Muscle of leg (tissue), 3 donors: ENCODE measurements at regions not wholly inside any gene's neighbourhood (a gene's known extent, or its start where the extent isn't known, plus 50 kb on each side); places are given as distances from the start of the nearest gene placed in this dataset.

Source experiments
- DNase-seq: peaks from one replicate; pipeline ENCODE4 v3.0.0; 2013
- H3K27ac ChIP-seq: one replicate; pipeline ENCODE4 v1.5.1; 2013; ENCODE audit warnings: mild to moderate bottlenecking, low read length, control low read depth
- H3K27me3 ChIP-seq: one replicate; pipeline ENCODE4 v1.6.1; 2013; ENCODE audit warnings: low read length; ENCODE audit not compliant: control insufficient read depth, insufficient read depth
- H3K36me3 ChIP-seq: one replicate; pipeline ENCODE4 v1.6.1; 2013; ENCODE audit warnings: low read length; ENCODE audit not compliant: control insufficient read depth, insufficient read depth
- H3K4me1 ChIP-seq: one replicate; pipeline ENCODE4 v1.6.1; 2013; ENCODE audit warnings: low read length; ENCODE audit not compliant: control insufficient read depth, insufficient read depth
- H3K4me3 ChIP-seq: one replicate; pipeline ENCODE4 v1.5.1; 2013; ENCODE audit warnings: low read length, control low read depth
- H3K9me3 ChIP-seq: replicated peaks from 2 replicates; pipeline ENCODE4 v1.6.1; 2013; ENCODE audit warnings: low read depth, low read length; ENCODE audit not compliant: control insufficient read depth
- WGBS: methylation state at CpG from one replicate; pipeline ENCODE4 v1.1.5; 2013; ENCODE audit warnings: missing lambda C conversion rate; ENCODE audit not compliant: insufficient coverage; 5-methylcytosine and 5-hydroxymethylcytosine counted together

- no peak overlapping the region for H3K4me3 ChIP-seq
- no CpG with 5 or more reads among the region's 3 CpGs for WGBS
Observed at GRCh38 chr4:12172198-12172973, 743.7 kb upstream of the HS3ST1 start.

GRCh38 chr4:12170308-12170707 lies 741.6 kb upstream of the HS3ST1 start:
- no peak for DNase-seq
- no peaks in the 10 kb centered on the region for H3K36me3 ChIP-seq
- H3K27me3 ChIP-seq: no peaks in the 10 kb centered on the region
- no peaks in the 10 kb centered on the region for H3K4me1 ChIP-seq
- no peak overlapping the region for H3K4me3 ChIP-seq
- H3K27ac ChIP-seq: no peak overlapping the region
- WGBS: 83% methylated on average over 2 of the region's 4 CpGs
- no peaks in the 10 kb centered on the region for H3K9me3 ChIP-seq

More at GRCh38 chr4:12172198-12172973, 743.7 kb upstream of the HS3ST1 start:
- no peaks in the 10 kb centered on the region for H3K36me3 ChIP-seq
- H3K27ac ChIP-seq: no peak overlapping the region
- DNase-seq: no peak
- no peaks in the 10 kb centered on the region for H3K4me1 ChIP-seq
- H3K27me3 ChIP-seq: no peaks in the 10 kb centered on the region
- no peaks in the 10 kb centered on the region for H3K9me3 ChIP-seq

DNA sequence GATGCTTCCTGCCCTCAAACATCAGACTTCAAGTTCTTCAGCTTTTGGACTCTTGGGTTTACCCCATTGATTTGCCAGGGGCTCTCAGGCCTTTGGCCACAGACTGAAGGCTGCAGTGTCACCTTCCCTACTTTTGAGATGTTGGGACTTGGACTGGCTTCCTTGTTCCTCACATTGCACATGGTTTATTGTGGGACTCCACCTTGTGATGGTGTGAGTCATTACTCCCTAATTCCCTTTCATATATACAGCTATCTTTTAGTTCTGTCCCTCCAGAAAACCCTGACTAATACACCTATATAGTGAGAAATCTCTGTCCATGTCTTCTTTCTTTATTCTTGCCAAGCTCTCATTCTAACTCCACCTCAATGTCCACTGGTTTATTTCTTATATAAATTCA lies 736.9 kb upstream of the HS3ST1 start:
- Histone ChIP-seq H3K9me3 (peaks cover 10% of the 10 kb centered on the region), H3K27ac (no peak overlapping the region), H3K4me3 (no peak overlapping the region), H3K27me3 (no peaks in the 10 kb centered on the region), H3K4me1 (no peaks in the 10 kb centered on the region), H3K36me3 (no peaks in the 10 kb centered on the region)
- DNase-seq: no peak

DNA sequence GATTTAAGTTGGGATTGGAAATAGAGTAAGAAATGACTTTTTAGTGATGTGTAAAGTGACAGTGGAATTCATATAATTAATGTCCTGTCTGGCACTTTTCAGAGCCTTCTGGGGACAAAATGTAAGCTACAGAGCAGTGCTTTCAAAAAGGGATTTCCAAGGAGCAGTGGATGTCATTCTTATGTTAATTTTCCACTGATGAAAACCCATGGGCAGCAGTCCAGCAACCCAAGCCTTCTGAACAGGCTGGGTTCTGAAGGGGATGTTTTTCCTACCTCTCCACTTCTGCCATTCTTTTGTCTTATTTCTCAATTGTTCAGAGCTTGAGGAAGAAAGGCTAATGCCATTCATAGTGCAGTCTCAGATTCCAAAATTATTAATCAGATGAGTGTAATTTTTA lies 717.6 kb upstream of the HS3ST1 start:
- Histone ChIP-seq H3K36me3 (no peaks in the 10 kb centered on the region), H3K27me3 (no peaks in the 10 kb centered on the region), H3K27ac (no peak overlapping the region), H3K4me1 (no peaks in the 10 kb centered on the region), H3K9me3 (no peaks in the 10 kb centered on the region), H3K4me3 (no peak overlapping the region)
- DNase-seq: no peak

DNA sequence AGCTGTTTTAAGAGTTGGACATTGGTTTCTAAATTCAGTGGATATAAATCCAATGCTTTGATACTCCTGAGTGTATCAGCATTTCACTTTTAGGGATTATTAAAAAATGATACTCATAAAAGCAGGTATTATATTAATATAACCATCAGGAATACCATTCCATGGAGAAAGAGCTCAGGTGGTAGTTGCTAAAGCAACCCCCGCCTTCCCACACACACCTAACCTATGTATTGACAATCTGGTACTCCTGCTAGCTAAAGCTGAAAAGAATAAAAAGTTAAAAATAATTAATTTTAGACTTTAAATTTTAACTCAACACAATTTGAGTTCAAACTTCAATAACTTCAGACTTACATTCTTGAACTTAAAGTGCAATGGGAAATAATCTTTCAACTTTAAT lies 717.1 kb upstream of the HS3ST1 start:
- Histone ChIP-seq H3K27me3 (no peaks in the 10 kb centered on the region), H3K36me3 (no peaks in the 10 kb centered on the region), H3K4me1 (no peaks in the 10 kb centered on the region), H3K4me3 (no peak overlapping the region), H3K9me3 (no peaks in the 10 kb centered on the region), H3K27ac (no peak overlapping the region)
- no peak for DNase-seq
- WGBS: no CpG with 5 or more reads among the region's 1 CpG

GRCh38 chr4:12145106-12145505 lies 716.4 kb upstream of the HS3ST1 start:
- no CpG with 5 or more reads among the region's 2 CpGs for WGBS
- Histone ChIP-seq H3K27ac (no peak overlapping the region), H3K4me1 (no peaks in the 10 kb centered on the region), H3K27me3 (no peaks in the 10 kb centered on the region), H3K36me3 (no peaks in the 10 kb centered on the region), H3K4me3 (no peak overlapping the region), H3K9me3 (no peaks in the 10 kb centered on the region)
- no peak for DNase-seq

GRCh38 chr4:12144051-12144450 lies 715.4 kb upstream of the HS3ST1 start:
- H3K27ac ChIP-seq: no peak overlapping the region
- H3K4me1 ChIP-seq: no peaks in the 10 kb centered on the region
- WGBS: no CpG with 5 or more reads among the region's 2 CpGs
- no peak overlapping the region for H3K4me3 ChIP-seq
- DNase-seq: no peak
- H3K9me3 ChIP-seq: no peaks in the 10 kb centered on the region
- H3K27me3 ChIP-seq: no peaks in the 10 kb centered on the region
- no peaks in the 10 kb centered on the region for H3K36me3 ChIP-seq

GRCh38 chr4:12140864-12141263 lies 712.2 kb upstream of the HS3ST1 start:
- no peak for DNase-seq
- Histone ChIP-seq H3K9me3 (no peaks in the 10 kb centered on the region), H3K36me3 (no peaks in the 10 kb centered on the region), H3K27ac (no peak overlapping the region), H3K4me3 (no peak overlapping the region), H3K27me3 (no peaks in the 10 kb centered on the region), H3K4me1 (no peaks in the 10 kb centered on the region)

- H3K27ac ChIP-seq: no peak overlapping the region
- WGBS: no CpG with 5 or more reads among the region's 3 CpGs
- no peaks in the 10 kb centered on the region for H3K27me3 ChIP-seq
- no peaks in the 10 kb centered on the region for H3K9me3 ChIP-seq
- H3K36me3 ChIP-seq: no peaks in the 10 kb centered on the region
- no peak overlapping the region for H3K4me3 ChIP-seq
- no peak for DNase-seq
- H3K4me1 ChIP-seq: no peaks in the 10 kb centered on the region
Observed at GRCh38 chr4:12139296-12139695, 710.6 kb upstream of the HS3ST1 start.

- DNase-seq: no peak
- Histone ChIP-seq H3K36me3 (no peaks in the 10 kb centered on the region), H3K4me1 (no peaks in the 10 kb centered on the region), H3K9me3 (no peaks in the 10 kb centered on the region), H3K27ac (no peak overlapping the region), H3K4me3 (no peak overlapping the region), H3K27me3 (no peaks in the 10 kb centered on the region)
- WGBS: no CpG with 5 or more reads among the region's 1 CpG
Observed at GRCh38 chr4:12138488-12138887, 709.8 kb upstream of the HS3ST1 start.

- peak; percentile 21 for DNase-seq
Observed at GRCh38 chr4:12137575-12137974, 708.9 kb upstream of the HS3ST1 start.

More at GRCh38 chr4:12137575-12137974, 708.9 kb upstream of the HS3ST1 start:
- Histone ChIP-seq H3K4me1 (no peaks in the 10 kb centered on the region), H3K27me3 (no peaks in the 10 kb centered on the region), H3K4me3 (no peak overlapping the region), H3K9me3 (no peaks in the 10 kb centered on the region), H3K36me3 (no peaks in the 10 kb centered on the region), H3K27ac (no peak overlapping the region)
- WGBS: no CpG with 5 or more reads among the region's 2 CpGs
